ENCODE measurements at regions not wholly inside any gene's neighbourhood (a gene's known extent, or its start where the extent isn't known, plus 50 kb on each side); places are given as distances from the start of the nearest gene placed in this dataset.

GRCh38 chrX:40964633-40965586, 120.3 kb upstream of the USP9X start:
- TF ChIP-seq CTCF (IDR thresholded peaks at IDR 0.05) (no peak), EP300 (IDR thresholded peaks at IDR 0.05) (no peak)
